H1 (cell line): ENCODE measurements at regions not wholly inside any gene's neighbourhood (a gene's known extent, or its start where the extent isn't known, plus 50 kb on each side); places are given as distances from the start of the nearest gene placed in this dataset.

Experiments
- CEBPB ChIP-seq: IDR thresholded peaks from 2 replicates; pipeline ENCODE4 v1.6.1; 2012; ENCODE audit warnings: low read depth, low read length
- CREB1 ChIP-seq: IDR thresholded peaks from 2 replicates; pipeline ENCODE4 v1.6.1; 2012; ENCODE audit warnings: inconsistent platforms
- KDM4A ChIP-seq: IDR thresholded peaks from one replicate; pipeline ENCODE4 v1.7.1; 2012; ENCODE audit warnings: low read depth, mild to moderate bottlenecking, moderate library complexity, low read length, inconsistent platforms; ENCODE audit not compliant: severe bottlenecking
- NANOG ChIP-seq: IDR thresholded peaks from 2 replicates; pipeline ENCODE4 v1.6.1; 2011; ENCODE audit warnings: low read length, low read depth, mild to moderate bottlenecking, inconsistent platforms; ENCODE audit not compliant: insufficient read depth, poor library complexity, severe bottlenecking
- SIRT6 ChIP-seq: IDR thresholded peaks from one replicate; pipeline ENCODE4 v1.7.1; 2012; ENCODE audit warnings: low read length, inconsistent platforms
- SUZ12 ChIP-seq: fragments of 200-600 bp; sonication (generic); IDR thresholded peaks from 2 replicates; pipeline ENCODE4 v1.6.1; 2012; ENCODE audit warnings: mild to moderate bottlenecking, inconsistent platforms, low read length, moderate library complexity, mixed read lengths

DNA sequence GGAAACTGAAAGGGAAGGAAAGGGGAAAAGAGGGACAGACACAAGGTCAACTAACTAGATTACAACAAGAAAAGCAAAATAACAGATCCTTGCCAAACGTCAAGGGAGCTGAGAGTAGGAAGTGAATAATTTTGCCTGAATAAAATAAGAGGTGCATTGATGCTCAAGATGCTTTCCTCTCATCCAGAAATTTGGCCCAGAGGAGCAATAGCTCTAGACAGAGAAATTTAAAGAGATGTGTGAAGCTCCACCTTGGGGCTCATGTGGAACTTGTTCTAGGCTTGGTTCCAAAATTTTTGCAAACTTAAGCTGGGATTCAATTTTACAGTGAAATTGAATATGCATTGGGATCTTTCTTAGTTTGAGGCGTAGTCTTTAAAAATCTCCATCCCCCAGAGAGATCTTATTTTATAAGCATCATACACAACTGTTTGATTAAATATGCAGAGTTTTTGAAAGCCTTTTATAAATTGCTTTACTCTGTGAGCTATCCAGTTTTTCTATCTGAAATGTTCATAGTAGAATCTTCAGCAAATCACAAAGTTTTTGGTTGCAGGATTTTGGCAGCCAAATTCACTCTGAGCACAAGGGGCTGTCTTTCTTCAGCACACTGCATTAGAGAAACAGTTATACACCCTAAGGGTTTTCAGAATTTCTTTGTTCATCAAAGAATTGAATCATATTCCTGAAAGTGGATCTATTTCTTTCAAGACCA, 1159.5 kb downstream of the ADGRL3 start (continued):
- TF ChIP-seq CEBPB (no peak), SUZ12 (no peak), NANOG (no peak), KDM4A (no peak), CREB1 (no peak), SIRT6 (no peak)
